IMR-90 (cell line): ENCODE measurements at regions not wholly inside any gene's neighbourhood (a gene's known extent, or its start where the extent isn't known, plus 50 kb on each side); places are given as distances from the start of the nearest gene placed in this dataset.

Source experiments
- ATAC-seq: fragments of 200-7000 bp; cut with Tn5 transposase; 2 replicates; pipeline ENCODE4 v1.9.1; 2020; ENCODE audit warnings: low read depth, mild to moderate bottlenecking, moderate library complexity
- BruUV-seq: library from RNA; stranded (reverse); fragments of 400-500 nt; replicated peaks from 2 replicates; lab custom pipeline; 2021; lab: Mats Ljungman, UMichigan
- CTCF ChIA-PET: fragments of 300-600 bp; formaldehyde crosslinking; extraction: SDS; loops from one replicate; lab custom pipeline; 2021; ENCODE audit warnings: antibody characterized with exemption; lab: Yijun Ruan, JAX
- POLR2A ChIA-PET: fragments of 300-600 bp; sonication (Branson Sonifier 250); formaldehyde crosslinking; loops from one replicate; lab custom pipeline; 2022; ENCODE audit warnings: antibody characterized with exemption; ENCODE audit not compliant: unreplicated experiment; lab: Charles Lee
- DNase-seq: peaks from one replicate; pipeline ENCODE4 v3.0.0; 2013
- H2AFZ ChIP-seq: replicated peaks from 2 replicates; pipeline ENCODE3; 2013; ENCODE audit warnings: low read length, mild to moderate bottlenecking; ENCODE audit not compliant: poor library complexity
- H2AK5ac ChIP-seq: 2 replicates; pipeline ENCODE4 v1.6.1; 2013; ENCODE audit warnings: low read depth, low read length, inconsistent platforms
- H2AK9ac ChIP-seq: replicated peaks from 2 replicates; pipeline ENCODE3; 2013; ENCODE audit warnings: mild to moderate bottlenecking, low read depth, low read length, moderate library complexity; ENCODE audit not compliant: poor library complexity
- H2BK120ac ChIP-seq: 2 replicates; pipeline ENCODE4 v1.6.1; 2013; ENCODE audit warnings: low read depth, low read length, inconsistent platforms
- H2BK15ac ChIP-seq: 3 replicates; pipeline ENCODE4 v1.6.1; 2013; ENCODE audit warnings: low read depth, low read length, inconsistent platforms
- H2BK20ac ChIP-seq: 2 replicates; pipeline ENCODE4 v1.6.1; 2013; ENCODE audit warnings: low read depth, mild to moderate bottlenecking, inconsistent platforms, low read length, moderate library complexity
- H2BK5ac ChIP-seq: 2 replicates; pipeline ENCODE4 v1.6.1; 2013; ENCODE audit warnings: mild to moderate bottlenecking, low read depth, low read length, inconsistent platforms; ENCODE audit not compliant: poor library complexity, severe bottlenecking
- H3K14ac ChIP-seq: replicated peaks from 2 replicates; pipeline ENCODE4 v1.6.1; 2013; ENCODE audit warnings: low read depth, low read length, inconsistent platforms
- H3K18ac ChIP-seq: 2 replicates; pipeline ENCODE4 v1.6.1; 2013; ENCODE audit warnings: low read depth, low read length, control low read depth
- H3K23ac ChIP-seq: 2 replicates; pipeline ENCODE4 v1.6.1; 2013; ENCODE audit warnings: low read depth, low read length, inconsistent platforms
- H3K27ac ChIP-seq: 2 replicates; pipeline ENCODE4 v1.5.1; 2013; ENCODE audit warnings: mild to moderate bottlenecking, control low read depth, low read length; ENCODE audit not compliant: insufficient read depth
- H3K27me3 ChIP-seq: 2 replicates; pipeline ENCODE4 v1.6.1; 2013; ENCODE audit warnings: low read length; ENCODE audit not compliant: control insufficient read depth, insufficient read depth
- H3K36me3 ChIP-seq: 2 replicates; pipeline ENCODE4 v1.6.1; 2013; ENCODE audit warnings: low read length, mixed read lengths; ENCODE audit not compliant: control insufficient read depth, insufficient read depth
- H3K4ac ChIP-seq: 2 replicates; pipeline ENCODE4 v1.6.1; 2013; ENCODE audit warnings: low read depth, low read length, inconsistent platforms
- H3K4me1 ChIP-seq: 2 replicates; pipeline ENCODE4 v1.6.1; 2013; ENCODE audit warnings: low read length, mixed read lengths; ENCODE audit not compliant: control insufficient read depth, insufficient read depth
- H3K4me2 ChIP-seq: 2 replicates; pipeline ENCODE4 v1.6.1; 2013; ENCODE audit warnings: low read depth, mild to moderate bottlenecking, control low read depth, low read length, moderate library complexity
- H3K4me3 ChIP-seq: 2 replicates; pipeline ENCODE4 v1.5.1; 2013; ENCODE audit warnings: low read depth, mild to moderate bottlenecking, control low read depth, low read length, moderate library complexity; ENCODE audit not compliant: insufficient read depth
- H3K56ac ChIP-seq: 2 replicates; pipeline ENCODE4 v1.6.1; 2013; ENCODE audit warnings: low read length, inconsistent platforms; ENCODE audit not compliant: insufficient read depth; ENCODE audit errors: extremely low read depth
- H3K79me1 ChIP-seq, 2 experiments: 2 replicates each; pipeline ENCODE4 v1.6.1; 2013; ENCODE audit warnings: low read length in 2 of 2, inconsistent platforms in 1 of 2, low read depth in 1 of 2
- H3K9ac ChIP-seq: 2 replicates; pipeline ENCODE4 v1.6.1; 2013; ENCODE audit warnings: low read depth, low read length, control low read depth
- H3K9me1 ChIP-seq: 2 replicates; pipeline ENCODE4 v1.6.1; 2013; ENCODE audit warnings: low read length, inconsistent platforms; ENCODE audit not compliant: insufficient read depth
- H3K9me3 ChIP-seq: 2 replicates; pipeline ENCODE4 v1.6.1; 2013; ENCODE audit warnings: low read length; ENCODE audit not compliant: control insufficient read depth, insufficient read depth
- H4K20me1 ChIP-seq: 2 replicates; pipeline ENCODE4 v1.6.1; 2013; ENCODE audit warnings: low read length, inconsistent platforms; ENCODE audit not compliant: insufficient read depth
- H4K5ac ChIP-seq: 2 replicates; pipeline ENCODE4 v1.6.1; 2013; ENCODE audit warnings: mild to moderate bottlenecking, low read depth, low read length, control low read depth
- H4K8ac ChIP-seq, 2 experiments: 2 replicates each; pipeline ENCODE4 v1.6.1; 2013; ENCODE audit warnings: low read depth in 2 of 2, low read length in 2 of 2, control low read depth in 1 of 2, inconsistent platforms in 1 of 2
- H4K91ac ChIP-seq: 2 replicates; pipeline ENCODE4 v1.6.1; 2013; ENCODE audit warnings: low read depth, low read length, inconsistent platforms; ENCODE audit not compliant: insufficient read depth
- CTCF ChIP-seq: conservative IDR thresholded peaks from 2 replicates; pipeline ENCODE4 v1.5.1; 2012; ENCODE audit warnings: mild to moderate bottlenecking, low read depth, low read length, improper control_type of control experiment
- ELK1 ChIP-seq: fragments of 150-350 bp; IDR thresholded peaks from 2 replicates; pipeline ENCODE4 v1.6.1; 2016; ENCODE audit warnings: low read depth, mild to moderate bottlenecking, low read length, moderate library complexity, borderline replicate concordance
- MXI1 ChIP-seq: IDR thresholded peaks from 2 replicates; pipeline ENCODE4 v1.6.1; 2012; ENCODE audit warnings: low read depth, mild to moderate bottlenecking, low read length, moderate library complexity, borderline replicate concordance
- RAD21 ChIP-seq: IDR thresholded peaks from 2 replicates; pipeline ENCODE4 v1.6.1; 2012; ENCODE audit warnings: low read length, improper control_type of control experiment
- SMC3 ChIP-seq: fragments of 150-350 bp; IDR thresholded peaks from 2 replicates; pipeline ENCODE4 v1.6.1; 2016; ENCODE audit warnings: low read depth, mild to moderate bottlenecking, antibody characterized with exemption, low read length, moderate library complexity
- WGBS, 2 experiments: methylation state at CpG; one replicate each; pipeline versions ENCODE4 v1.1.5 to v1.1.7; 2013; ENCODE audit warnings: missing lambda C conversion rate in 2 of 2; ENCODE audit not compliant: insufficient read length in 1 of 2; ENCODE audit errors: extremely low coverage in 2 of 2; 5-methylcytosine and 5-hydroxymethylcytosine counted together
- dilution Hi-C: fragments of 300-500 bp; cut with HindIII; formaldehyde crosslinking; loops from one replicate; pipeline ENCODE4 v1.14.3; 2018; ENCODE audit warnings: low sequenced_read_pairs; ENCODE audit not compliant: unreplicated experiment
- in situ Hi-C: fragments of 300-500 bp; cut with MboI; formaldehyde crosslinking; loops from 3 replicates; pipeline ENCODE4 v1.14.3; 2019; ENCODE audit warnings: low sequenced_read_pairs, inconsistent platforms, mixed read lengths
- intact Hi-C: fragments of 100-400 bp; cut with micrococcal nuclease; formaldehyde crosslinking; loops from 2 replicates; pipeline ENCODE4 v1.10.0; 2022

GRCh38 chr2:103161456-103162289 lies 399.8 kb downstream of the TMEM182 start:
- no peak overlapping the region for H4K5ac ChIP-seq
- DNase-seq = peak; percentile 30
- H3K27ac ChIP-seq = no peak overlapping the region
- intact Hi-C loops = no loop called here
- no peak overlapping the region for H4K8ac ChIP-seq
- H3K79me1 ChIP-seq = no peaks in the 10 kb centered on the region
- no peak overlapping the region for H3K23ac ChIP-seq
- H3K18ac ChIP-seq = no peak overlapping the region
- no peak overlapping the region for H3K4me2 ChIP-seq
- no peak overlapping the region for H2BK15ac ChIP-seq
- H3K27me3 ChIP-seq = no peaks in the 10 kb centered on the region
- no peak overlapping the region for H2BK120ac ChIP-seq
- ChIA-PET CTCF (interaction anchor here (0.5 to 2.6 kb wide), 7 partner anchors 10 to 1772 kb away, joined by 3 to 12 read pairs (median 4); no protein-coding TSS in a partner anchor), POLR2A (no interaction called here)
- H3K9me3 ChIP-seq = peaks cover 2% of the 10 kb centered on the region
- no peak overlapping the region for H3K56ac ChIP-seq
- WGBS, 2 experiments = no CpG with 5 or more reads among the region's 7 CpGs
- no peak overlapping the region for H2AK9ac ChIP-seq
- no peaks in the 10 kb centered on the region for H3K9me1 ChIP-seq
- H3K36me3 ChIP-seq = no peaks in the 10 kb centered on the region
- H4K20me1 ChIP-seq = no peaks in the 10 kb centered on the region
- H4K91ac ChIP-seq = no peak overlapping the region
- in situ Hi-C loops = loop anchor here (25.0 kb wide), 1 partner anchor 1726 kb away; no protein-coding TSS in a partner anchor
- H3K14ac ChIP-seq = no peak overlapping the region
- BruUV-seq = no TSS peak
- no peak overlapping the region for H2BK5ac ChIP-seq
- H3K4me3 ChIP-seq = no peak overlapping the region
- no peak overlapping the region for H2BK20ac ChIP-seq
- no peak overlapping the region for H2AFZ ChIP-seq
- ATAC-seq = no peak
- TF ChIP-seq CTCF = peak; percentile 77
- TF ChIP-seq MXI1 = no peak
- peak; percentile 71 for TF ChIP-seq RAD21
- TF ChIP-seq ELK1 = no peak
- peak; percentile 45 for TF ChIP-seq SMC3
- H3K4ac ChIP-seq = no peak overlapping the region
- no peak overlapping the region for H3K9ac ChIP-seq
- no peak overlapping the region for H2AK5ac ChIP-seq
- H3K4me1 ChIP-seq = no peaks in the 10 kb centered on the region
- dilution Hi-C loops = no loop called here
